ENCODE measurements at regions not wholly inside any gene's neighbourhood (a gene's known extent, or its start where the extent isn't known, plus 50 kb on each side); places are given as distances from the start of the nearest gene placed in this dataset.

- TF ChIP-seq CTCF (IDR thresholded peaks at IDR 0.05 in 4 of 5, conservative IDR thresholded peaks at IDR 0.05 in 1 of 5) = no peak
- TF ChIP-seq POLR2A (IDR thresholded peaks at IDR 0.05) = no peak
Measured at GRCh38 chr2:205858881-205859441, 176.7 kb downstream of the NRP2 start.

Measured in gastrocnemius medialis (tissue), 4 donors.